SK-N-MC (cell line): ENCODE measurements at regions not wholly inside any gene's neighbourhood (a gene's known extent, or its start where the extent isn't known, plus 50 kb on each side); places are given as distances from the start of the nearest gene placed in this dataset.

Experiments used
- EZH2 ChIP-seq: fragments of 200-600 bp; sonication (generic); IDR thresholded peaks from one replicate; pipeline ENCODE4 v1.6.1; 2017; ENCODE audit warnings: antibody characterized with exemption
- FOXP2 ChIP-seq: optimal IDR thresholded peaks from 2 replicates; pipeline ENCODE3; 2011; ENCODE audit warnings: mild to moderate bottlenecking, moderate library complexity; ENCODE audit not compliant: insufficient read depth; ENCODE audit errors: extremely low read length, control extremely low read depth
- POLR2AphosphoS5 ChIP-seq: IDR thresholded peaks from 2 replicates; pipeline ENCODE4 v1.6.1; 2012; ENCODE audit warnings: mild to moderate bottlenecking, low read depth, low read length, borderline replicate concordance

DNA sequence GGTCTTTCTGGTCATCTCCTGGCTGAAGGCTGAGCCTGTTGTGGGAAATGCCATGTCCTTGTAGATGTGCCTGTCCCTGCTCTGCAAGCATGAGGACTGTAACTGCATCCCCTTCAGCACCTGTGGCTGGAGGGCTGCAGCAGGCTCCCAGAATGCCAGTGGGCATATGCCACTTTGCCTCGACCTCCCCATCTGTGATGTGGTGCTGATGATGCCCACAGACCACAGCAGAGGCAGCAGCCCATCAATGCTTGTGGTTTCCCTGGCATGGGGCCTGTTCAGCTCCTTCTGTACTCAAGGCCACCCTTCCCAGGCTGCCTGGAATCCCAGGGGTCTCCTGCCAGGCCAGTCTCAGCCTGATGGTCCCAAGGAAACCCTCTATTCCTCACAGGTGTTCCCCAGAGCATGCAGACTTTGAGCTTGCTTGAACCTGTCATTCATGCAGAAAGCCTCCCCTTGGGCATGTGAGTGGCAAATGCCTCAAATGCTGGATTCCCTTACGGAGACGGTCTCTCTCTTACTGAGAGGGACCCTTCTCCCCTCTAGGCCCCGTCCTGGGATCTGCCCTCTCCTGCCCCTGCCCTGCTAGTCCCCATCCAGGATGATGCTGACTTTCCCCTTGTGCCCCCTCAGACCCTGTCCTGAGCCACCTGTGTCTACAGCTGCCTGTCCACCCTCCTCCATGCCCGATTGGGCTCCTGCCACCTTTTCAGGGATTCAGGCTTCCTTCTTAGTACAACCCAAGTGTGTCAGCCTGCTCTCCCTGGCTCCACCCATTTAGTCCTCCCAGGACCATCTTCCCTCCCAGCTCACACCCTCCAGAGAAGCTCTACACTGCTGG lies 50.9 kb upstream of the ANTXRL start:
- TF ChIP-seq POLR2AphosphoS5, result no peak
- no peak for TF ChIP-seq EZH2
- TF ChIP-seq FOXP2, result no peak
